ENCODE measurements at regions not wholly inside any gene's neighbourhood (a gene's known extent, or its start where the extent isn't known, plus 50 kb on each side); places are given as distances from the start of the nearest gene placed in this dataset.

DNA sequence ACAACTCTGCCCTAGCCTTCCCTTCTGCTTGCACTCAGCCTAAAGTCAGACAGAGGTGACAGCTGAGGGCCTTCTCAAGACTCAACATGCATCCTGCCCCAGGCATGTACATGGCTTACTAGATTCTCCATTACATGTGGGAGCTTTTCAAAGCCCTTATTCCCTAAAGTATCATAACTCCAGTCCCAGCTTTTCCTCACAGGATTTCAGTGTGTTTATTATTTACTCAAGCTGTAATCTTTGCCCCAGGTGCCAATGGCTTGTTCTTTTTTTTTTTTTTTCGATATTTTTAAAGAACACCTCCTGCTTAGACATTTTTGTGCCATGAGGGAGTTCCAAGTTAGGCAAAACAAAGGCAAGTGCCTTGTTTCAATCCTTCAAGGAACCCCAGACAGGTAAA is 154.0 kb upstream of the RADX start:
- TF ChIP-seq, protein P1, sequence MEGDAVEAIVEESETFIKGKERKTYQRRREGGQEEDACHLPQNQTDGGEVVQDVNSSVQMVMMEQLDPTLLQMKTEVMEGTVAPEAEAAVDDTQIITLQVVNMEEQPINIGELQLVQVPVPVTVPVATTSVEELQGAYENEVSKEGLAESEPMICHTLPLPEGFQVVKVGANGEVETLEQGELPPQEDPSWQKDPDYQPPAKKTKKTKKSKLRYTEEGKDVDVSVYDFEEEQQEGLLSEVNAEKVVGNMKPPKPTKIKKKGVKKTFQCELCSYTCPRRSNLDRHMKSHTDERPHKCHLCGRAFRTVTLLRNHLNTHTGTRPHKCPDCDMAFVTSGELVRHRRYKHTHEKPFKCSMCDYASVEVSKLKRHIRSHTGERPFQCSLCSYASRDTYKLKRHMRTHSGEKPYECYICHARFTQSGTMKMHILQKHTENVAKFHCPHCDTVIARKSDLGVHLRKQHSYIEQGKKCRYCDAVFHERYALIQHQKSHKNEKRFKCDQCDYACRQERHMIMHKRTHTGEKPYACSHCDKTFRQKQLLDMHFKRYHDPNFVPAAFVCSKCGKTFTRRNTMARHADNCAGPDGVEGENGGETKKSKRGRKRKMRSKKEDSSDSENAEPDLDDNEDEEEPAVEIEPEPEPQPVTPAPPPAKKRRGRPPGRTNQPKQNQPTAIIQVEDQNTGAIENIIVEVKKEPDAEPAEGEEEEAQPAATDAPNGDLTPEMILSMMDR (IDR thresholded peaks at IDR 0.05) = no peak
- TF ChIP-seq POLR2A (IDR thresholded peaks at IDR 0.05) = no peak

Measured in body of pancreas (tissue), 4 donors.